GM23338 (cell line): ENCODE measurements at regions not wholly inside any gene's neighbourhood (a gene's known extent, or its start where the extent isn't known, plus 50 kb on each side); places are given as distances from the start of the nearest gene placed in this dataset.

ENCODE experiments used
- ATAC-seq: fragments of 200-7000 bp; cut with Tn5 transposase; 3 replicates; pipeline ENCODE4 v1.9.1; 2020
- DNase-seq: peaks from one replicate; pipeline ENCODE4 v3.0.0-alpha.2; 2015; ENCODE audit warnings: low spot score
- H2AFZ ChIP-seq: fragments of 200-600 bp; sonication (generic); 2 replicates; pipeline ENCODE4 v1.8.0; 2016; ENCODE audit warnings: antibody characterized with exemption, mild to moderate bottlenecking, moderate library complexity
- H3F3A ChIP-seq: fragments of 200-600 bp; sonication (generic); replicated peaks from 2 replicates; pipeline ENCODE4 v1.8.0; 2017; ENCODE audit warnings: antibody characterized with exemption, mixed run types, low read depth
- H3K27ac ChIP-seq: fragments of 200-600 bp; sonication (generic); 2 replicates; pipeline ENCODE4 v1.6.1; 2016; ENCODE audit warnings: low read depth
- H3K27me3 ChIP-seq: fragments of 200-600 bp; sonication (generic); 2 replicates; pipeline ENCODE4 v1.8.0; 2016; ENCODE audit warnings: mild to moderate bottlenecking, mixed run types, moderate library complexity; ENCODE audit not compliant: insufficient read depth
- H3K36me3 ChIP-seq: fragments of 200-600 bp; sonication (generic); 2 replicates; pipeline ENCODE4 v1.8.0; 2016; ENCODE audit warnings: mild to moderate bottlenecking; ENCODE audit not compliant: insufficient read depth
- H3K4me1 ChIP-seq: fragments of 200-600 bp; sonication (generic); 2 replicates; pipeline ENCODE4 v1.8.0; 2016; ENCODE audit warnings: mild to moderate bottlenecking, moderate library complexity; ENCODE audit not compliant: insufficient read depth
- H3K4me2 ChIP-seq: fragments of 200-600 bp; sonication (generic); 2 replicates; pipeline ENCODE4 v1.7.1; 2017; ENCODE audit warnings: mixed run types
- H3K4me3 ChIP-seq: fragments of 200-600 bp; sonication (generic); 2 replicates; pipeline ENCODE4 v1.6.1; 2016; ENCODE audit warnings: mixed run types
- H3K79me2 ChIP-seq: fragments of 200-600 bp; sonication (generic); replicated peaks from 2 replicates; pipeline ENCODE4 v1.8.0; 2017; ENCODE audit warnings: mild to moderate bottlenecking; ENCODE audit not compliant: insufficient read depth
- H3K9me2 ChIP-seq: fragments of 200-600 bp; sonication (generic); 2 replicates; pipeline ENCODE4 v1.8.0; 2017; ENCODE audit not compliant: insufficient read depth
- H4K20me1 ChIP-seq: fragments of 200-600 bp; sonication (generic); replicated peaks from 2 replicates; pipeline ENCODE4 v1.8.0; 2017; ENCODE audit warnings: mild to moderate bottlenecking; ENCODE audit not compliant: insufficient read depth
- H3K27ac Mint-ChIP-seq: 2 replicates; pipeline ENCODE4 v1.8.0; 2020; ENCODE audit warnings: inconsistent platforms, mild to moderate bottlenecking, moderate library complexity, mixed read lengths
- H3K27me3 Mint-ChIP-seq: 3 replicates; pipeline ENCODE4 v1.8.0; 2022; ENCODE audit warnings: low read depth, mild to moderate bottlenecking, moderate library complexity, mixed read lengths, inconsistent platforms; ENCODE audit not compliant: insufficient read depth, poor library complexity
- H3K36me3 Mint-ChIP-seq: 3 replicates; pipeline ENCODE4 v1.8.0; 2021; ENCODE audit warnings: low read depth, mild to moderate bottlenecking, inconsistent platforms, moderate library complexity, mixed read lengths
- H3K4me1 Mint-ChIP-seq: 3 replicates; pipeline ENCODE4 v1.8.0; 2020; ENCODE audit warnings: mild to moderate bottlenecking, inconsistent platforms, mixed read lengths
- H3K4me3 Mint-ChIP-seq: 3 replicates; pipeline ENCODE4 v1.8.0; 2021; ENCODE audit warnings: moderate library complexity, mild to moderate bottlenecking, inconsistent platforms, mixed read lengths
- H3K9me3 Mint-ChIP-seq: 3 replicates; pipeline ENCODE4 v1.8.0; 2020; ENCODE audit warnings: moderate library complexity, mild to moderate bottlenecking, inconsistent platforms, mixed read lengths
- CREB1 ChIP-seq: fragments of 250-450 bp; sonication (Bioruptor Pico); IDR thresholded peaks from 2 replicates; pipeline ENCODE4 v1.5.0; 2020; ENCODE audit warnings: low read depth, mild to moderate bottlenecking, moderate library complexity
- EZH2 ChIP-seq: fragments of 200-600 bp; sonication (generic); IDR thresholded peaks from one replicate; pipeline ENCODE4 v1.8.0; 2017; ENCODE audit warnings: antibody characterized with exemption, mild to moderate bottlenecking, low read depth; ENCODE audit not compliant: unreplicated experiment
- EZH2phosphoT487 ChIP-seq: fragments of 200-600 bp; sonication (generic); IDR thresholded peaks from one replicate; pipeline ENCODE4 v1.8.1; 2018; ENCODE audit warnings: antibody characterized with exemption; ENCODE audit not compliant: unreplicated experiment
- JUNB ChIP-seq: IDR thresholded peaks from one replicate; pipeline ENCODE4 v1.6.1; 2016; ENCODE audit warnings: antibody characterized with exemption; ENCODE audit not compliant: unreplicated experiment
- NANOG ChIP-seq: IDR thresholded peaks from 2 replicates; pipeline ENCODE4 v1.6.1; 2016; ENCODE audit warnings: antibody characterized with exemption, borderline replicate concordance
- POLR2AphosphoS5 ChIP-seq: IDR thresholded peaks from 2 replicates; pipeline ENCODE4 v1.6.1; 2016; ENCODE audit warnings: antibody characterized with exemption, low read depth
- REST ChIP-seq: IDR thresholded peaks from one replicate; pipeline ENCODE4 v1.6.1; 2018; ENCODE audit warnings: antibody characterized with exemption; ENCODE audit not compliant: unreplicated experiment
- STAT1 ChIP-seq: IDR thresholded peaks from one replicate; pipeline ENCODE4 v1.6.1; 2016; ENCODE audit warnings: antibody characterized with exemption; ENCODE audit not compliant: unreplicated experiment
- ZNF114 ChIP-seq: fragments of 250-450 bp; sonication (Bioruptor Pico); IDR thresholded peaks from 2 replicates; pipeline ENCODE4 v1.5.0; 2020; ENCODE audit warnings: mild to moderate bottlenecking, moderate library complexity
- ZNF331 ChIP-seq: fragments of 250-450 bp; sonication (Bioruptor Pico); IDR thresholded peaks from 2 replicates; pipeline ENCODE4 v1.5.0; 2020; ENCODE audit warnings: low read depth, mild to moderate bottlenecking, moderate library complexity
- ZNF462 ChIP-seq: fragments of 250-450 bp; sonication (Bioruptor Pico); IDR thresholded peaks from 2 replicates; pipeline ENCODE4 v1.5.0; 2020; ENCODE audit warnings: mild to moderate bottlenecking, moderate library complexity
- TF ChIP-seq, protein P1 (sequence below), 2 experiments: fragments of 200-600 bp in 1 of 2; sonication (generic) in 1 of 2; conservative IDR thresholded peaks; 2 replicates each; pipeline versions ENCODE4 v1.5.1 to v1.6.1; 2016 to 2017; ENCODE audit warnings: antibody characterized with exemption in 2 of 2, low read depth in 2 of 2, mild to moderate bottlenecking in 2 of 2, moderate library complexity in 1 of 2
- TF ChIP-seq, protein P2 (sequence below): IDR thresholded peaks from 2 replicates; pipeline ENCODE4 v1.6.1; 2016; ENCODE audit warnings: antibody characterized with exemption

DNA sequence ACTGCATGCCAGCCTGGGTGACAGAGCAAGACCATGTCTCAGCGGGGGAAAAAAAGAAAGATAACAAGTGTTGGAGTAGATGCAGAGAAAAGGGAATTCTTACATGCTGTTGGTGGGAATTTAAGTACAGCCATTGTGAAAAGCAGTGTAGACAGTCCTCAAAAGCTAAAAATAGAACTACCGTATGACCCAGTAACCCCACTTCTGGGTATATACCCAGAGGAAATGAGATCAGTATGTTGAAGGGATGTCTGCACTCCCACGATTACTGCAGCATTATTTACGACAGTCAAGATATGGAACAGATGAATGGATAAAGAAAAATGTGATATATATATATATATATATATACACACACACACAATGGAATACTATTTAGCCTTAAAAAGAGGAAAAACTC is 225.3 kb upstream of the SLC24A2 start:
- Mint-ChIP-seq H3K27me3 (no peaks in the 10 kb centered on the region), H3K9me3 (peaks cover 10% of the 10 kb centered on the region)
- no peaks in the 10 kb centered on the region for H3F3A ChIP-seq

More for the DNA sequence above, 225.3 kb upstream of the SLC24A2 start:
- Histone ChIP-seq H3K36me3 (no peaks in the 10 kb centered on the region), H2AFZ (no peak overlapping the region), H3K27ac (no peak overlapping the region), H3K4me3 (no peak overlapping the region), H3K4me1 (peaks cover 10% of the 10 kb centered on the region), H4K20me1 (no peaks in the 10 kb centered on the region), H3K27me3 (no peaks in the 10 kb centered on the region), H3K9me2 (no peaks in the 10 kb centered on the region), H3K4me2 (no peak overlapping the region), H3K79me2 (no peaks in the 10 kb centered on the region)
- DNase-seq (no peak), ATAC-seq (no peak)
- peaks cover 11% of the 10 kb centered on the region for H3K4me1 Mint-ChIP-seq
- no peak for TF ChIP-seq STAT1
- no peak for TF ChIP-seq NANOG
- TF ChIP-seq, protein P1, sequence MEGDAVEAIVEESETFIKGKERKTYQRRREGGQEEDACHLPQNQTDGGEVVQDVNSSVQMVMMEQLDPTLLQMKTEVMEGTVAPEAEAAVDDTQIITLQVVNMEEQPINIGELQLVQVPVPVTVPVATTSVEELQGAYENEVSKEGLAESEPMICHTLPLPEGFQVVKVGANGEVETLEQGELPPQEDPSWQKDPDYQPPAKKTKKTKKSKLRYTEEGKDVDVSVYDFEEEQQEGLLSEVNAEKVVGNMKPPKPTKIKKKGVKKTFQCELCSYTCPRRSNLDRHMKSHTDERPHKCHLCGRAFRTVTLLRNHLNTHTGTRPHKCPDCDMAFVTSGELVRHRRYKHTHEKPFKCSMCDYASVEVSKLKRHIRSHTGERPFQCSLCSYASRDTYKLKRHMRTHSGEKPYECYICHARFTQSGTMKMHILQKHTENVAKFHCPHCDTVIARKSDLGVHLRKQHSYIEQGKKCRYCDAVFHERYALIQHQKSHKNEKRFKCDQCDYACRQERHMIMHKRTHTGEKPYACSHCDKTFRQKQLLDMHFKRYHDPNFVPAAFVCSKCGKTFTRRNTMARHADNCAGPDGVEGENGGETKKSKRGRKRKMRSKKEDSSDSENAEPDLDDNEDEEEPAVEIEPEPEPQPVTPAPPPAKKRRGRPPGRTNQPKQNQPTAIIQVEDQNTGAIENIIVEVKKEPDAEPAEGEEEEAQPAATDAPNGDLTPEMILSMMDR (conservative IDR thresholded peaks at IDR 0.05; ENCODE audit: low read depth in 2 of 2) = no peak
- no peak for TF ChIP-seq CREB1 (CRISPR knock-in tag)
- TF ChIP-seq ZNF114 (CRISPR knock-in tag) = no peak
- TF ChIP-seq POLR2AphosphoS5 = no peak
- no peak for TF ChIP-seq EZH2phosphoT487
- no peak for TF ChIP-seq EZH2
- TF ChIP-seq REST = no peak
- TF ChIP-seq, protein P2, sequence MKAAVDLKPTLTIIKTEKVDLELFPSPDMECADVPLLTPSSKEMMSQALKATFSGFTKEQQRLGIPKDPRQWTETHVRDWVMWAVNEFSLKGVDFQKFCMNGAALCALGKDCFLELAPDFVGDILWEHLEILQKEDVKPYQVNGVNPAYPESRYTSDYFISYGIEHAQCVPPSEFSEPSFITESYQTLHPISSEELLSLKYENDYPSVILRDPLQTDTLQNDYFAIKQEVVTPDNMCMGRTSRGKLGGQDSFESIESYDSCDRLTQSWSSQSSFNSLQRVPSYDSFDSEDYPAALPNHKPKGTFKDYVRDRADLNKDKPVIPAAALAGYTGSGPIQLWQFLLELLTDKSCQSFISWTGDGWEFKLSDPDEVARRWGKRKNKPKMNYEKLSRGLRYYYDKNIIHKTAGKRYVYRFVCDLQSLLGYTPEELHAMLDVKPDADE = no peak
- no peak for TF ChIP-seq ZNF331 (CRISPR knock-in tag)
- TF ChIP-seq ZNF462 (CRISPR knock-in tag) = no peak
- TF ChIP-seq JUNB = no peak
- H3K4me3 Mint-ChIP-seq = no peak overlapping the region
- H3K27ac Mint-ChIP-seq = no peak overlapping the region
- H3K36me3 Mint-ChIP-seq = no peaks in the 10 kb centered on the region; the same call in 2 of the 3 replicates
